GM12864 (cell line): ENCODE measurements at regions not wholly inside any gene's neighbourhood (a gene's known extent, or its start where the extent isn't known, plus 50 kb on each side); places are given as distances from the start of the nearest gene placed in this dataset.

Experiments used
- DNase-seq: peaks from one replicate; pipeline ENCODE4 v3.0.0-alpha.2; 2011; ENCODE audit warnings: low read depth
- H3K4me3 ChIP-seq: 2 replicates; pipeline ENCODE4 v1.5.1; 2011; ENCODE audit warnings: mild to moderate bottlenecking, low read depth, low read length, control low read depth
- CTCF ChIP-seq: IDR thresholded peaks from 2 replicates; pipeline ENCODE4 v1.5.1; 2011; ENCODE audit warnings: low read depth, mild to moderate bottlenecking, moderate library complexity, low read length, control low read depth, inconsistent platforms; ENCODE audit errors: missing control alignments

GRCh38 chr17:79545251-79546005 lies 65.4 kb downstream of the RBFOX3 start:
- H3K4me3 ChIP-seq = no peak overlapping the region
- DNase-seq = no peak
- no peak for TF ChIP-seq CTCF

DNA sequence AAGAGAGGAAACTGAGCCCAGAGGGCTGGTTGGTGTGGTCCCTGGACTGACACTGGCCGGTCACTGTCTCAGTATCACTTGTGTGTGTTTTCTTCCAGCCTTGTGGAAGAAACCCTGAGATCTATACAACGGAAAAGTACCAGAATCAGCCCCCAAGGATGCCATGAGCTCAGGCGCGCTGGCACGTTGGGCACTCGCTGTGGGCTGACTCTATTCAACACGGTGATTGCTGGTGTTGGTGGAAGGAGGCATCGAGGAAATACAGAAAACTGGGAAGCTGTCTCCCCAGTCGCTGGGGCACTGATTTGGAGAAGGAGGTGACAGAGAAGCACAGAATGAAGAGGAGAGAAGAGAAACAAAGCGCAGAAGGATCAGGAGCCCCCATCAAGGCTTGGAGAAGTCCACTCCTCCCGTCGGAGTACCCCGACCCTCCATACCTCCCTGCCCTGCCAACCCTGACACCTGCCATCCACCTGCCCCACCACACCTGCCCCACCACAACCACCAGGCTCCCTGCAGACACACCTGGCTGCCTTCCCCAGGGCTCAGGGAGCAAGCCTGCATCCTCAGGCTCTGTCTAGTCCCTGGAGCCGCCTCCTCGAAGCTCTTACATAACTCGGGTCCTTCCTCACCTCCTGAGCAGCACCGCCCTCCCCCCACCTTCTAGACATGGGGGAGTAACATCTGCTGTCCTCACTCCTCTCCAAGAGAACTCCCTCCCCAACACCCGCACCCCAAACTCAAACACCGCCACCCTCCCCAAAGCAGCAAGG lies 66.5 kb downstream of the RBFOX3 start:
- DNase-seq = no peak
- H3K4me3 ChIP-seq = no peak overlapping the region
- no peak for TF ChIP-seq CTCF

GRCh38 chr17:79543531-79543930 lies 67.3 kb downstream of the RBFOX3 start:
- DNase-seq = no peak
- TF ChIP-seq CTCF = no peak

GRCh38 chr17:79542718-79543117 lies 68.1 kb downstream of the RBFOX3 start:
- TF ChIP-seq CTCF = no peak
- H3K4me3 ChIP-seq = no peak overlapping the region
- DNase-seq = no peak

More at GRCh38 chr17:79543531-79543930, 67.3 kb downstream of the RBFOX3 start:
- H3K4me3 ChIP-seq = no peak overlapping the region

GRCh38 chr17:79541056-79541850 lies 69.6 kb downstream of the RBFOX3 start:
- TF ChIP-seq CTCF = no peak
- H3K4me3 ChIP-seq = no peak overlapping the region
- DNase-seq = no peak

DNA sequence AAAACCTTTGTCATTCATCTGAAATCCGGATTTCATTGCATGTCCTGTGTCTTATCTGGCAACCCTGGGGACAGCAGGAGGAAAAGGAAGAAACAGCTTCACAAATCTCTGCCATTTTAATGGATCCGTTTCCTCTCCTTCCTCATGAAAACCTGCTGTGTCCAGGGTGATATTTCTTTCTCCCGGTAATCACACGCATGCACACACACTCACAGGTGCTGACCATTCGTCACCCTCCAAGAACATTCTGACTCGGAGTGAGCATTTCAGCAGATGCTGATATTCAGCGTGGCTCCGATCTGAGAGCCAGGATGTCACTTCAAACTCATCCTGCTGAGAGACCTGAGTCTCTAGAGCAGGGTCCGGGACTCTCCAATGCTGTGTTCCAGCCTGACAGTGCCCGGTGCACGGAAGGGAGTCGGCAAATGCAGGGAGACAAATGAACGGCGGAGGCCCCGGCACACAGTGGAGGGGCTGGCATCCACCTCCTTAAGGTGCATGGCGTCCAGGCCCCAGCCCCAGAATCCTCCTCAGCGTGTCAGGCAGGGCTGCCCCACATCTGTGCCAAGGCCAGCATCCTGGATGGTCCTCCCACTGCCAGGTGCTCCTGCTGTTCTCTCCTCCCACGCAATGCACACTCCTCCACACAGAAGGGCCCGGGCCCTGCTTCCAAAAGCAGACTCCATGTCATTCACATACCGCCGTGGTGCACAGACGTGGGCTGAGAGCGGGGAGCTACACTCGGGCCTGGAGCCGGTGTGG lies 70.7 kb downstream of the RBFOX3 start:
- no peak for DNase-seq
- TF ChIP-seq CTCF = no peak
- H3K4me3 ChIP-seq = no peak overlapping the region
